HUES48 (cell line): ENCODE measurements at regions not wholly inside any gene's neighbourhood (a gene's known extent, or its start where the extent isn't known, plus 50 kb on each side); places are given as distances from the start of the nearest gene placed in this dataset.
A peak's percentile ranks its signal among the peaks of the same experiment; 100 is the strongest.

Source experiments
- H3K27ac ChIP-seq: one replicate; pipeline ENCODE4 v1.7.0; 2013; ENCODE audit warnings: low read depth, low read length, inconsistent platforms
- H3K27me3 ChIP-seq: 2 replicates; pipeline ENCODE4 v1.6.1; 2013; ENCODE audit warnings: mild to moderate bottlenecking, low read length; ENCODE audit not compliant: control insufficient read depth, insufficient read depth
- H3K36me3 ChIP-seq: 2 replicates; pipeline ENCODE4 v1.6.1; 2013; ENCODE audit warnings: low read length; ENCODE audit not compliant: control insufficient read depth, insufficient read depth
- H3K4me1 ChIP-seq: 2 replicates; pipeline ENCODE4 v1.6.1; 2013; ENCODE audit warnings: mild to moderate bottlenecking, low read length; ENCODE audit not compliant: control insufficient read depth, insufficient read depth
- H3K4me3 ChIP-seq: 2 replicates; pipeline ENCODE4 v1.5.1; 2013; ENCODE audit warnings: mild to moderate bottlenecking, low read depth, low read length
- H3K9ac ChIP-seq: 2 replicates; pipeline ENCODE4 v1.6.1; 2013; ENCODE audit warnings: mild to moderate bottlenecking, low read depth, low read length, moderate library complexity
- H3K9me3 ChIP-seq: 2 replicates; pipeline ENCODE4 v1.6.1; 2013; ENCODE audit warnings: low read length; ENCODE audit not compliant: control insufficient read depth, insufficient read depth

- H3K36me3 ChIP-seq, result no peaks in the 10 kb centered on the region
- no peak overlapping the region for H3K4me3 ChIP-seq
- H3K9me3 ChIP-seq, result no peaks in the 10 kb centered on the region
- H3K9ac ChIP-seq, result no peak overlapping the region
- H3K27me3 ChIP-seq, result no peaks in the 10 kb centered on the region
- H3K4me1 ChIP-seq, result peaks cover 23% of the 10 kb centered on the region
- no peak overlapping the region for H3K27ac ChIP-seq
Measured at GRCh38 chr12:59087077-59087673, 166.9 kb upstream of the LRIG3 start.

- H3K9ac ChIP-seq, result no peak overlapping the region
- no peaks in the 10 kb centered on the region for H3K27me3 ChIP-seq
- peaks cover 23% of the 10 kb centered on the region for H3K4me1 ChIP-seq
- H3K27ac ChIP-seq, result no peak overlapping the region
- no peak overlapping the region for H3K4me3 ChIP-seq
- H3K36me3 ChIP-seq, result no peaks in the 10 kb centered on the region
- H3K9me3 ChIP-seq, result no peaks in the 10 kb centered on the region
Measured at GRCh38 chr12:59086126-59086525, 165.8 kb upstream of the LRIG3 start.

- H3K36me3 ChIP-seq, result no peaks in the 10 kb centered on the region
- H3K4me1 ChIP-seq, result peaks cover 23% of the 10 kb centered on the region
- H3K9me3 ChIP-seq, result no peaks in the 10 kb centered on the region
- H3K27ac ChIP-seq, result no peak overlapping the region
- H3K27me3 ChIP-seq, result no peaks in the 10 kb centered on the region
- H3K4me3 ChIP-seq, result no peak overlapping the region
- no peak overlapping the region for H3K9ac ChIP-seq
Measured at GRCh38 chr12:59085690-59086089, 165.4 kb upstream of the LRIG3 start.

- Histone ChIP-seq H3K4me1 (peaks cover 23% of the 10 kb centered on the region), H3K36me3 (no peaks in the 10 kb centered on the region), H3K9ac (no peak overlapping the region), H3K27me3 (no peaks in the 10 kb centered on the region), H3K27ac (peak overlapping the region; percentile 33), H3K4me3 (no peak overlapping the region), H3K9me3 (no peaks in the 10 kb centered on the region)
Measured at GRCh38 chr12:59084511-59085375, 164.4 kb upstream of the LRIG3 start.

GRCh38 chr12:59082952-59083351 is 162.6 kb upstream of the LRIG3 start:
- Histone ChIP-seq H3K27me3 (no peaks in the 10 kb centered on the region), H3K27ac (no peak overlapping the region), H3K9ac (no peak overlapping the region), H3K4me3 (no peak overlapping the region), H3K9me3 (no peaks in the 10 kb centered on the region), H3K36me3 (no peaks in the 10 kb centered on the region), H3K4me1 (peaks cover 17% of the 10 kb centered on the region)

- Histone ChIP-seq H3K27me3 (no peaks in the 10 kb centered on the region), H3K36me3 (no peaks in the 10 kb centered on the region), H3K9ac (no peak overlapping the region), H3K4me1 (peaks cover 13% of the 10 kb centered on the region), H3K27ac (no peak overlapping the region), H3K4me3 (no peak overlapping the region), H3K9me3 (no peaks in the 10 kb centered on the region)
Measured at GRCh38 chr12:59080101-59080500, 159.8 kb upstream of the LRIG3 start.

GRCh38 chr12:59079472-59079871 is 159.2 kb upstream of the LRIG3 start:
- Histone ChIP-seq H3K9ac (no peak overlapping the region), H3K27me3 (no peaks in the 10 kb centered on the region)

GRCh38 chr12:59079002-59079401 is 158.7 kb upstream of the LRIG3 start:
- Histone ChIP-seq H3K4me1 (peaks cover 2% of the 10 kb centered on the region; the same call in 1 of the 2 replicates), H3K9me3 (no peaks in the 10 kb centered on the region), H3K4me3 (no peak overlapping the region), H3K27me3 (no peaks in the 10 kb centered on the region), H3K27ac (no peak overlapping the region), H3K9ac (no peak overlapping the region), H3K36me3 (no peaks in the 10 kb centered on the region)

More at GRCh38 chr12:59079472-59079871, 159.2 kb upstream of the LRIG3 start:
- H3K9me3 ChIP-seq, result no peaks in the 10 kb centered on the region
- peaks cover 7% of the 10 kb centered on the region for H3K4me1 ChIP-seq
- no peak overlapping the region for H3K4me3 ChIP-seq
- H3K27ac ChIP-seq, result no peak overlapping the region
- no peaks in the 10 kb centered on the region for H3K36me3 ChIP-seq

- H3K27ac ChIP-seq, result no peak overlapping the region
- H3K36me3 ChIP-seq, result no peaks in the 10 kb centered on the region
- H3K9ac ChIP-seq, result no peak overlapping the region
- H3K4me3 ChIP-seq, result no peak overlapping the region
- H3K27me3 ChIP-seq, result no peaks in the 10 kb centered on the region
- no peaks in the 10 kb centered on the region for H3K4me1 ChIP-seq
- no peaks in the 10 kb centered on the region for H3K9me3 ChIP-seq
Measured at GRCh38 chr12:59077575-59078426, 157.5 kb upstream of the LRIG3 start.

- no peaks in the 10 kb centered on the region for H3K27me3 ChIP-seq
- H3K9ac ChIP-seq, result no peak overlapping the region
- H3K36me3 ChIP-seq, result no peaks in the 10 kb centered on the region
- H3K4me3 ChIP-seq, result no peak overlapping the region
- no peaks in the 10 kb centered on the region for H3K9me3 ChIP-seq
- H3K27ac ChIP-seq, result no peak overlapping the region
- H3K4me1 ChIP-seq, result no peaks in the 10 kb centered on the region
Measured at GRCh38 chr12:59077153-59077552, 156.8 kb upstream of the LRIG3 start.
